ENCODE measurements at regions not wholly inside any gene's neighbourhood (a gene's known extent, or its start where the extent isn't known, plus 50 kb on each side); places are given as distances from the start of the nearest gene placed in this dataset.

- DNase-seq: no peak
Measured at GRCh38 chr7:117974891-117975290, 101.7 kb upstream of the CTTNBP2 start.

- DNase-seq: no peak
Measured at GRCh38 chr7:117975476-117975875, 102.2 kb upstream of the CTTNBP2 start.

GRCh38 chr7:117979954-117980497, 106.8 kb upstream of the CTTNBP2 start:
- DNase-seq: no peak

- DNase-seq: no peak
Measured at GRCh38 chr7:117982071-117983055, 109.1 kb upstream of the CTTNBP2 start.

- DNase-seq: no peak
Measured at GRCh38 chr7:117986645-117987269, 113.5 kb upstream of the CTTNBP2 start.

GRCh38 chr7:117990834-117991233, 117.6 kb upstream of the CTTNBP2 start:
- DNase-seq: no peak

GRCh38 chr7:117992635-117993376, 119.6 kb upstream of the CTTNBP2 start:
- DNase-seq: no peak

GRCh38 chr7:117993377-117994003, 120.2 kb upstream of the CTTNBP2 start:
- DNase-seq: peak; percentile 21

- DNase-seq: no peak
Measured at GRCh38 chr7:117995850-117996650, 122.8 kb upstream of the CTTNBP2 start.

- no peak for DNase-seq
Measured at GRCh38 chr7:117997862-117998825, 124.9 kb upstream of the CTTNBP2 start.

- no peak for DNase-seq
Measured at GRCh38 chr7:118000480-118001202, 127.4 kb upstream of the CTTNBP2 start.

GRCh38 chr7:118003476-118003875, 130.2 kb upstream of the CTTNBP2 start:
- DNase-seq: no peak

GRCh38 chr7:118005026-118005425, 131.8 kb upstream of the CTTNBP2 start:
- no peak for DNase-seq

GRCh38 chr7:118006979-118007378, 133.7 kb upstream of the CTTNBP2 start:
- DNase-seq: no peak

- no peak for DNase-seq
Measured at GRCh38 chr7:118009419-118009818, 136.2 kb upstream of the CTTNBP2 start.

GRCh38 chr7:118011652-118012051, 138.4 kb upstream of the CTTNBP2 start:
- no peak for DNase-seq

- DNase-seq: no peak
Measured at GRCh38 chr7:118013252-118014010, 140.2 kb upstream of the CTTNBP2 start.

GRCh38 chr7:118022546-118022945, 149.3 kb upstream of the CTTNBP2 start:
- DNase-seq: no peak

GRCh38 chr7:118026791-118027190, 153.6 kb upstream of the CTTNBP2 start:
- DNase-seq: no peak

All from stimulated activated CD4-positive, alpha-beta T cell treated with anti-CD3 and anti-CD28 coated beads, Interleukin-15, amount 100 ng/mL, for 24 hours (primary cell).